HepG2 (cell line): ENCODE measurements at regions not wholly inside any gene's neighbourhood (a gene's known extent, or its start where the extent isn't known, plus 50 kb on each side); places are given as distances from the start of the nearest gene placed in this dataset.

Experiments
- ATAC-seq: fragments of 200-7000 bp; cut with Tn5 transposase; 3 replicates; pipeline ENCODE4 v1.9.1; 2020; ENCODE audit warnings: mild to moderate bottlenecking, moderate library complexity
- BruUV-seq: library from RNA; stranded (reverse); fragments of 400-500 nt; replicated peaks from 2 replicates; lab custom pipeline; 2021; lab: Mats Ljungman, UMichigan
- CTCF ChIA-PET: fragments of 300-600 bp; formaldehyde crosslinking; extraction: SDS; loops from one replicate; lab custom pipeline; 2021; ENCODE audit warnings: low total read pairs, inconsistent platforms, low intra/inter-chr PET ratio; lab: Yijun Ruan, JAX
- POLR2A ChIA-PET: fragments of 350-600 bp; sonication (Branson Sonifier 250); formaldehyde crosslinking; loops from one replicate; lab custom pipeline; 2020; ENCODE audit warnings: antibody characterized with exemption, inconsistent platforms; lab: Yijun Ruan, JAX
- DNase-seq: peaks from one replicate; pipeline ENCODE4 v3.0.0-alpha.2; 2015; ENCODE audit warnings: low spot score
- FAIRE-seq: peaks from 3 replicates; lab custom pipeline; 2011; peaks lifted over from hg19 to GRCh38; lab: Jason Lieb, UNC
- H2AFZ ChIP-seq: one replicate; pipeline ENCODE4 v1.6.1; 2011; ENCODE audit warnings: low read length, inconsistent platforms
- H3K27ac ChIP-seq: fragments of 300-600 bp; 3 replicates; pipeline ENCODE4 v1.8.0; 2011; ENCODE audit warnings: mixed run types, mild to moderate bottlenecking, mixed read lengths, low read length, inconsistent platforms; ENCODE audit not compliant: insufficient read depth; ENCODE audit errors: extremely low read length
- H3K27me3 ChIP-seq, 2 experiments: fragments of 200-600 bp in 1 of 2; 2 replicates in 1 of 2; 3 replicates in 1 of 2; pipeline versions ENCODE4 v1.6.0 to v1.8.0; 2011; ENCODE audit warnings: low read length in 2 of 2, mild to moderate bottlenecking in 2 of 2, moderate library complexity in 2 of 2, inconsistent platforms in 1 of 2; ENCODE audit not compliant: insufficient read depth in 2 of 2, control insufficient read depth in 1 of 2
- H3K36me3 ChIP-seq, 2 experiments: fragments of 200-600 bp in 1 of 2; replicated peaks in 1 of 2; 2 replicates in 1 of 2; 3 replicates in 1 of 2; pipeline versions ENCODE4 v1.5.1 to v1.8.0; 2011; ENCODE audit warnings: low read length in 2 of 2, inconsistent platforms in 1 of 2; ENCODE audit not compliant: insufficient read depth in 2 of 2, control insufficient read depth in 1 of 2
- H3K4me1 ChIP-seq: 2 replicates; pipeline ENCODE4 v1.5.1; 2012; ENCODE audit warnings: low read length, inconsistent platforms; ENCODE audit not compliant: insufficient read depth
- H3K4me2 ChIP-seq: 2 replicates; pipeline ENCODE4 v1.6.0; 2011; ENCODE audit warnings: low read depth, low read length, inconsistent platforms
- H3K4me3 ChIP-seq, 3 experiments: fragments of 200-600 bp in 1 of 3; sonication (generic), shearing (Covaris generic) in 1 of 3; replicated peaks in 1 of 3; 2 replicates each; pipeline ENCODE4 v1.5.1; 2011 to 2016; ENCODE audit warnings: low read length in 3 of 3, inconsistent platforms in 2 of 3, low read depth in 2 of 3, mild to moderate bottlenecking in 2 of 3, control low read depth in 1 of 3, mixed read lengths in 1 of 3; ENCODE audit not compliant: insufficient read depth in 1 of 3
- H3K79me2 ChIP-seq: one replicate; pipeline ENCODE4 v1.6.1; 2011; ENCODE audit warnings: low read length, inconsistent platforms; ENCODE audit not compliant: insufficient read depth
- H3K9ac ChIP-seq: 2 replicates; pipeline ENCODE4 v1.6.0; 2011; ENCODE audit warnings: mild to moderate bottlenecking, low read depth, low read length, inconsistent platforms; ENCODE audit not compliant: insufficient read depth
- H3K9me3 ChIP-seq: 2 replicates; pipeline ENCODE4 v1.5.1; 2012; ENCODE audit warnings: mild to moderate bottlenecking, low read length
- H4K20me1 ChIP-seq: 2 replicates; pipeline ENCODE4 v1.6.0; 2011; ENCODE audit warnings: inconsistent platforms, mild to moderate bottlenecking, low read length, moderate library complexity; ENCODE audit not compliant: insufficient read depth
- DNMT1 ChIP-seq: sonication (generic); formaldehyde crosslinking; IDR thresholded peaks from 2 replicates; pipeline ENCODE4 v1.5.1; 2020; ENCODE audit warnings: mild to moderate bottlenecking, missing genetic modification reagents
- FOXP1 ChIP-seq, 2 experiments: fragments of 450-650 bp in 1 of 2; IDR thresholded peaks; 2 replicates each; pipeline ENCODE4 v1.6.1; 2017 to 2018; ENCODE audit warnings: antibody characterized with exemption in 1 of 2
- NR2F2 ChIP-seq: IDR thresholded peaks from 2 replicates; pipeline ENCODE4 v1.6.1; 2012; ENCODE audit warnings: low read depth, inconsistent platforms, borderline replicate concordance
- NR2F6 ChIP-seq, 2 experiments: IDR thresholded peaks; 2 replicates each; pipeline ENCODE4 v1.6.1; 2016; ENCODE audit warnings: antibody characterized with exemption in 1 of 2, mild to moderate bottlenecking in 1 of 2
- ZNF724P ChIP-seq: sonication (generic); formaldehyde crosslinking; IDR thresholded peaks from 2 replicates; pipeline ENCODE4 v1.8.0; 2022; ENCODE audit warnings: missing genetic modification reagents, borderline replicate concordance
- WGBS: methylation state at CpG from one replicate; pipeline ENCODE4 v1.1.6; 2017; ENCODE audit warnings: low lambda C conversion rate; 5-methylcytosine and 5-hydroxymethylcytosine counted together
- in situ Hi-C: cut with HindIII; loops from 2 replicates; pipeline ENCODE4 v1.10.0; 2017; ENCODE audit warnings: low pct_unique_long_range_greater_than_20kb; ENCODE audit not compliant: extremely low pct_ligation_motif_present
- intact Hi-C: fragments of 100-400 bp; cut with micrococcal nuclease; formaldehyde crosslinking; loops from one replicate; pipeline ENCODE4 v1.10.0; 2022; ENCODE audit not compliant: unreplicated experiment
- TF ChIP-seq, protein P1 (sequence below): sonication (generic); formaldehyde crosslinking; IDR thresholded peaks from 2 replicates; pipeline ENCODE4 v1.4.0; 2020; ENCODE audit warnings: missing genetic modification reagents
- TF ChIP-seq, protein P2 (sequence below): sonication (generic); formaldehyde crosslinking; IDR thresholded peaks from 2 replicates; pipeline ENCODE4 v1.4.0; 2020; ENCODE audit warnings: missing genetic modification reagents, borderline replicate concordance
- TF ChIP-seq, protein P3 (sequence below): sonication (generic); formaldehyde crosslinking; IDR thresholded peaks from 2 replicates; pipeline ENCODE4 v1.9.0; 2021; ENCODE audit warnings: missing genetic modification reagents, mild to moderate bottlenecking, borderline replicate concordance
- TF ChIP-seq, protein P4 (sequence below): sonication (generic); formaldehyde crosslinking; IDR thresholded peaks from 2 replicates; pipeline ENCODE4 v1.5.0; 2020; ENCODE audit warnings: mild to moderate bottlenecking, missing genetic modification reagents, moderate library complexity

DNA sequence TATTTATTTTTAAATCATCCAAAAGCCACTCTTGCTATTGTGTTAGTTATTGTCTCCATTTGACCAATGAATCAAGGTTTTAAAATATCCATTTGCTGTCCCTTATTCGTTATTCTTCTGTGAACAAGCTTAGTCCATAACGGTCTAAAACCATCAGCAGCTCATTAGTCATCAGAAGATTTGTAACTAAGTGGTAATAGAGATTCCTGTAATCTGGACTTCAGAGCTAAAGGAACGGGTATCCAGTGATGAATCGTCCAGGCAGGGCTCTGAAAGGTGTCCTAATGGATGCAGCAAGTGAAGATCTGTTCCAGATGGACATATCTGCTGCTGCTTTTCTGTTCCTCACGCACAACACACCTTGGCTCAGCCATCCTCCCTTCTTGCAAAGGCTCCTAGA lies 362.7 kb upstream of the CFAP20DC start:
- no peaks in the 10 kb centered on the region for H3K79me2 ChIP-seq
- no peak overlapping the region for H3K9ac ChIP-seq
- ATAC-seq, result no peak
- no TSS peak for BruUV-seq
- no peaks in the 10 kb centered on the region for H3K27me3 ChIP-seq
- no peak overlapping the region for H2AFZ ChIP-seq
- H3K4me2 ChIP-seq, result no peak overlapping the region
- no peak overlapping the region for H3K4me3 ChIP-seq
- no peaks in the 10 kb centered on the region for H4K20me1 ChIP-seq
- H3K36me3 ChIP-seq, result no peaks in the 10 kb centered on the region
- ChIA-PET POLR2A (no interaction called here), CTCF (no interaction called here)
- no peak for FAIRE-seq
- intact Hi-C loops (no loop called here), in situ Hi-C loops (no loop called here)
- WGBS, result 0% methylated on average over 5 of the region's 5 CpGs
- no peaks in the 10 kb centered on the region for H3K9me3 ChIP-seq
- no peaks in the 10 kb centered on the region for H3K4me1 ChIP-seq
- H3K27ac ChIP-seq, result no peak overlapping the region
- no peak for DNase-seq
- TF ChIP-seq, protein P1, sequence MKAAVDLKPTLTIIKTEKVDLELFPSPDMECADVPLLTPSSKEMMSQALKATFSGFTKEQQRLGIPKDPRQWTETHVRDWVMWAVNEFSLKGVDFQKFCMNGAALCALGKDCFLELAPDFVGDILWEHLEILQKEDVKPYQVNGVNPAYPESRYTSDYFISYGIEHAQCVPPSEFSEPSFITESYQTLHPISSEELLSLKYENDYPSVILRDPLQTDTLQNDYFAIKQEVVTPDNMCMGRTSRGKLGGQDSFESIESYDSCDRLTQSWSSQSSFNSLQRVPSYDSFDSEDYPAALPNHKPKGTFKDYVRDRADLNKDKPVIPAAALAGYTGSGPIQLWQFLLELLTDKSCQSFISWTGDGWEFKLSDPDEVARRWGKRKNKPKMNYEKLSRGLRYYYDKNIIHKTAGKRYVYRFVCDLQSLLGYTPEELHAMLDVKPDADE (CRISPR knock-in tag), result no peak
- TF ChIP-seq, protein P2, sequence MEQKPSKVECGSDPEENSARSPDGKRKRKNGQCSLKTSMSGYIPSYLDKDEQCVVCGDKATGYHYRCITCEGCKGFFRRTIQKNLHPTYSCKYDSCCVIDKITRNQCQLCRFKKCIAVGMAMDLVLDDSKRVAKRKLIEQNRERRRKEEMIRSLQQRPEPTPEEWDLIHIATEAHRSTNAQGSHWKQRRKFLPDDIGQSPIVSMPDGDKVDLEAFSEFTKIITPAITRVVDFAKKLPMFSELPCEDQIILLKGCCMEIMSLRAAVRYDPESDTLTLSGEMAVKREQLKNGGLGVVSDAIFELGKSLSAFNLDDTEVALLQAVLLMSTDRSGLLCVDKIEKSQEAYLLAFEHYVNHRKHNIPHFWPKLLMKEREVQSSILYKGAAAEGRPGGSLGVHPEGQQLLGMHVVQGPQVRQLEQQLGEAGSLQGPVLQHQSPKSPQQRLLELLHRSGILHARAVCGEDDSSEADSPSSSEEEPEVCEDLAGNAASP, result no peak

DNA sequence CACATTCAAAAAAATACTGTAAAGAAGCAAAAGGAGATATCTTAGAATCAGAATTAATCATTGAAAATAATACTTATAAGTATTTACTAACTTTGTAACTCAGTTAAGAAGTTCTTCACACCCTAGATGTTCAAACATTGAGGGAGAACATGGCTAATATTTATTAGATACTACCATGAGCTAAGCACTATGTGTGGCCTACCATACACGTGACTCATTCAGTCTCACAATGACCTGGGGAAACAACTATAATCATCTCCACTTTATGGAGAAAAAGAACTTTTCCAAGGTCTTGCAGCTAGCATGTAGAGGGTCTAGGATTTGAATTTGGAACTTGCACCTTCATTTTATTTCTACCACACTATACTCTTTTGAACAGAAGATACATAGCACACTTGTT lies 361.9 kb upstream of the CFAP20DC start:
- no peak overlapping the region for H3K4me3 ChIP-seq
- H3K27ac ChIP-seq, result no peak overlapping the region
- no peak for FAIRE-seq
- no peak for ATAC-seq
- no peak overlapping the region for H3K4me2 ChIP-seq
- no peaks in the 10 kb centered on the region for H4K20me1 ChIP-seq
- in situ Hi-C loops, result no loop called here
- H3K79me2 ChIP-seq, result no peaks in the 10 kb centered on the region
- H3K9ac ChIP-seq, result no peak overlapping the region
- no peaks in the 10 kb centered on the region for H3K27me3 ChIP-seq
- H3K4me1 ChIP-seq, result no peaks in the 10 kb centered on the region
- H3K36me3 ChIP-seq, result no peaks in the 10 kb centered on the region
- DNase-seq, result no peak
- POLR2A ChIA-PET, result no interaction called here
- WGBS, result 7% methylated on average over 1 of the region's 1 CpG
- no TSS peak for BruUV-seq
- CTCF ChIA-PET, result no interaction called here
- no peak overlapping the region for H2AFZ ChIP-seq
- no peaks in the 10 kb centered on the region for H3K9me3 ChIP-seq
- intact Hi-C loops, result no loop called here
- no peak for TF ChIP-seq ZNF724P (CRISPR knock-in tag)
- TF ChIP-seq, protein P3, sequence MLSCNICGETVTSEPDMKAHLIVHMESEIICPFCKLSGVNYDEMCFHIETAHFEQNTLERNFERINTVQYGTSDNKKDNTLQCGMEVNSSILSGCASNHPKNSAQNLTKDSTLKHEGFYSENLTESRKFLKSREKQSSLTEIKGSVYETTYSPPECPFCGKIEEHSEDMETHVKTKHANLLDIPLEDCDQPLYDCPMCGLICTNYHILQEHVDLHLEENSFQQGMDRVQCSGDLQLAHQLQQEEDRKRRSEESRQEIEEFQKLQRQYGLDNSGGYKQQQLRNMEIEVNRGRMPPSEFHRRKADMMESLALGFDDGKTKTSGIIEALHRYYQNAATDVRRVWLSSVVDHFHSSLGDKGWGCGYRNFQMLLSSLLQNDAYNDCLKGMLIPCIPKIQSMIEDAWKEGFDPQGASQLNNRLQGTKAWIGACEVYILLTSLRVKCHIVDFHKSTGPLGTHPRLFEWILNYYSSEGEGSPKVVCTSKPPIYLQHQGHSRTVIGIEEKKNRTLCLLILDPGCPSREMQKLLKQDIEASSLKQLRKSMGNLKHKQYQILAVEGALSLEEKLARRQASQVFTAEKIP, result no peak
- no peak for TF ChIP-seq FOXP1 (IDR thresholded peaks at IDR 0.05)
- no peak for TF ChIP-seq FOXP1 (CRISPR knock-in tag; IDR thresholded peaks at IDR 0.05)
- no peak for TF ChIP-seq NR2F6 (IDR thresholded peaks at IDR 0.05)
- TF ChIP-seq NR2F6 (CRISPR knock-in tag; IDR thresholded peaks at IDR 0.05), result no peak
- TF ChIP-seq DNMT1 (CRISPR knock-in tag), result no peak
- TF ChIP-seq, protein P4, sequence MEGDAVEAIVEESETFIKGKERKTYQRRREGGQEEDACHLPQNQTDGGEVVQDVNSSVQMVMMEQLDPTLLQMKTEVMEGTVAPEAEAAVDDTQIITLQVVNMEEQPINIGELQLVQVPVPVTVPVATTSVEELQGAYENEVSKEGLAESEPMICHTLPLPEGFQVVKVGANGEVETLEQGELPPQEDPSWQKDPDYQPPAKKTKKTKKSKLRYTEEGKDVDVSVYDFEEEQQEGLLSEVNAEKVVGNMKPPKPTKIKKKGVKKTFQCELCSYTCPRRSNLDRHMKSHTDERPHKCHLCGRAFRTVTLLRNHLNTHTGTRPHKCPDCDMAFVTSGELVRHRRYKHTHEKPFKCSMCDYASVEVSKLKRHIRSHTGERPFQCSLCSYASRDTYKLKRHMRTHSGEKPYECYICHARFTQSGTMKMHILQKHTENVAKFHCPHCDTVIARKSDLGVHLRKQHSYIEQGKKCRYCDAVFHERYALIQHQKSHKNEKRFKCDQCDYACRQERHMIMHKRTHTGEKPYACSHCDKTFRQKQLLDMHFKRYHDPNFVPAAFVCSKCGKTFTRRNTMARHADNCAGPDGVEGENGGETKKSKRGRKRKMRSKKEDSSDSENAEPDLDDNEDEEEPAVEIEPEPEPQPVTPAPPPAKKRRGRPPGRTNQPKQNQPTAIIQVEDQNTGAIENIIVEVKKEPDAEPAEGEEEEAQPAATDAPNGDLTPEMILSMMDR (CRISPR knock-in tag), result no peak
- no peak for TF ChIP-seq NR2F2
